H1 (cell line): ENCODE measurements at regions not wholly inside any gene's neighbourhood (a gene's known extent, or its start where the extent isn't known, plus 50 kb on each side); places are given as distances from the start of the nearest gene placed in this dataset.

Experiments
- CTCF ChIA-PET: fragments of 300-600 bp; sonication (Branson Sonifier 250); formaldehyde crosslinking; loops from one replicate; lab custom pipeline; 2021; ENCODE audit not compliant: partially characterized antibody; lab: Charles Lee
- POLR2A ChIA-PET: fragments of 300-600 bp; sonication (Branson Sonifier 250); formaldehyde crosslinking; loops from one replicate; lab custom pipeline; 2021; ENCODE audit warnings: inconsistent platforms; ENCODE audit not compliant: partially characterized antibody; lab: Charles Lee
- DNase-seq, 2 experiments: peaks; one replicate each; pipeline versions ENCODE4 v3.0.0 to v3.0.0-alpha.2; 2010 to 2022; ENCODE audit warnings: low spot score in 2 of 2, low read depth in 1 of 2, mixed read lengths in 1 of 2
- FAIRE-seq: peaks from 2 replicates; lab custom pipeline; 2011; peaks lifted over from hg19 to GRCh38; lab: Jason Lieb, UNC
- H2AFZ ChIP-seq: 2 replicates; pipeline ENCODE4 v1.8.1; 2012; ENCODE audit warnings: low read length, inconsistent platforms
- H2AK5ac ChIP-seq: 2 replicates; pipeline ENCODE4 v1.6.1; 2013; ENCODE audit warnings: low read depth, low read length
- H2BK120ac ChIP-seq: replicated peaks from 2 replicates; pipeline ENCODE3; 2013; ENCODE audit warnings: low read depth, low read length, inconsistent platforms
- H2BK12ac ChIP-seq: 2 replicates; pipeline ENCODE4 v1.6.1; 2013; ENCODE audit warnings: low read depth, low read length
- H2BK15ac ChIP-seq: 2 replicates; pipeline ENCODE4 v1.6.1; 2013; ENCODE audit warnings: low read length
- H2BK20ac ChIP-seq: 2 replicates; pipeline ENCODE4 v1.6.1; 2013; ENCODE audit warnings: low read length
- H2BK5ac ChIP-seq: 2 replicates; pipeline ENCODE4 v1.6.1; 2013; ENCODE audit warnings: low read depth, low read length
- H3K14ac ChIP-seq: 2 replicates; pipeline ENCODE4 v1.6.1; 2013; ENCODE audit warnings: inconsistent platforms; ENCODE audit not compliant: insufficient read length
- H3K18ac ChIP-seq: 2 replicates; pipeline ENCODE4 v1.6.1; 2013; ENCODE audit warnings: low read length; ENCODE audit errors: extremely low read depth
- H3K23ac ChIP-seq: 2 replicates; pipeline ENCODE4 v1.6.1; 2013; ENCODE audit warnings: inconsistent platforms; ENCODE audit not compliant: insufficient read length
- H3K23me2 ChIP-seq: 2 replicates; pipeline ENCODE4 v1.6.1; 2013; ENCODE audit warnings: low read depth, low read length
- H3K27ac ChIP-seq: 2 replicates; pipeline ENCODE4 v1.6.1; 2011; ENCODE audit warnings: low read depth, low read length, inconsistent platforms
- H3K27me3 ChIP-seq, 4 experiments: replicated peaks in 1 of 4; 1 replicate in 1 of 4; 2 replicates in 3 of 4; pipeline versions ENCODE4 v1.6.1 to v1.8.1; 2011 to 2013; ENCODE audit warnings: low read length in 3 of 4, mild to moderate bottlenecking in 3 of 4, inconsistent platforms in 2 of 4, mixed read lengths in 2 of 4, moderate library complexity in 1 of 4; ENCODE audit not compliant: control insufficient read depth in 3 of 4, insufficient read depth in 3 of 4; ENCODE audit errors: extremely low read depth in 1 of 4
- H3K36me3 ChIP-seq, 4 experiments: 2 replicates each; pipeline versions ENCODE4 v1.6.1 to v1.8.1; 2011 to 2013; ENCODE audit warnings: mild to moderate bottlenecking in 4 of 4, low read length in 3 of 4, moderate library complexity in 2 of 4, control low read depth in 1 of 4, inconsistent platforms in 1 of 4; ENCODE audit not compliant: insufficient read depth in 4 of 4, control insufficient read depth in 2 of 4
- H3K4ac ChIP-seq: replicated peaks from 2 replicates; pipeline ENCODE3; 2013; ENCODE audit warnings: low read length, low read depth, mixed read lengths, inconsistent platforms; ENCODE audit not compliant: insufficient read length
- H3K4me1 ChIP-seq, 4 experiments: replicated peaks in 1 of 4; 1 replicate in 1 of 4; 2 replicates in 3 of 4; pipeline versions ENCODE4 v1.6.1 to v1.8.1; 2011 to 2013; ENCODE audit warnings: low read length in 3 of 4, inconsistent platforms in 2 of 4, mixed read lengths in 1 of 4; ENCODE audit not compliant: insufficient read depth in 4 of 4, control insufficient read depth in 3 of 4
- H3K4me2 ChIP-seq, 2 experiments: 2 replicates each; pipeline versions ENCODE4 v1.6.1 to v1.8.1; 2011 to 2013; ENCODE audit warnings: low read depth in 2 of 2, low read length in 2 of 2, control low read depth in 1 of 2, inconsistent platforms in 1 of 2, mild to moderate bottlenecking in 1 of 2; ENCODE audit not compliant: insufficient read depth in 1 of 2
- H3K4me3 ChIP-seq, 4 experiments: fragments of 200-600, 300-600 bp in 1 of 4; sonication (generic), shearing (Covaris generic), sonication (Bioruptor Twin) in 1 of 4; 2 replicates each; pipeline versions ENCODE4 v1.5.1 to v1.8.1; 2011 to 2016; ENCODE audit warnings: low read length in 4 of 4, low read depth in 3 of 4, control low read depth in 2 of 4, inconsistent platforms in 2 of 4, mild to moderate bottlenecking in 2 of 4, mixed read lengths in 1 of 4, moderate library complexity in 1 of 4; ENCODE audit not compliant: insufficient read depth in 2 of 4; ENCODE audit errors: extremely low read depth in 1 of 4
- H3K56ac ChIP-seq: replicated peaks from 2 replicates; pipeline ENCODE3; 2013; ENCODE audit warnings: low read depth, mild to moderate bottlenecking, mixed read lengths, low read length, inconsistent platforms; ENCODE audit not compliant: insufficient read length
- H3K79me1 ChIP-seq: 2 replicates; pipeline ENCODE4 v1.6.1; 2013; ENCODE audit warnings: low read depth, low read length, control low read depth
- H3K79me2 ChIP-seq, 2 experiments: 2 replicates each; pipeline versions ENCODE4 v1.6.1 to v1.8.1; 2012 to 2013; ENCODE audit warnings: low read length in 2 of 2, mild to moderate bottlenecking in 2 of 2, inconsistent platforms in 1 of 2; ENCODE audit not compliant: insufficient read depth in 2 of 2, control insufficient read depth in 1 of 2
- H3K9ac ChIP-seq, 4 experiments: replicated peaks in 1 of 4; 1 replicate in 1 of 4; 2 replicates in 3 of 4; pipeline versions ENCODE4 v1.6.1 to v1.8.1; 2011 to 2013; ENCODE audit warnings: low read depth in 3 of 4, low read length in 3 of 4, control low read depth in 2 of 4, mild to moderate bottlenecking in 2 of 4, moderate library complexity in 2 of 4, inconsistent platforms in 1 of 4; ENCODE audit errors: extremely low read depth in 1 of 4
- H3K9me3 ChIP-seq, 2 experiments: 2 replicates each; pipeline versions ENCODE4 v1.6.1 to v1.8.1; 2012 to 2013; ENCODE audit warnings: mild to moderate bottlenecking in 2 of 2, moderate library complexity in 2 of 2, control low read depth in 1 of 2, inconsistent platforms in 1 of 2, low read depth in 1 of 2, low read length in 1 of 2, mixed read lengths in 1 of 2; ENCODE audit not compliant: insufficient read depth in 2 of 2
- H4K20me1 ChIP-seq, 2 experiments: replicated peaks in 1 of 2; 2 replicates each; pipeline versions ENCODE3 to v1.8.1; 2011 to 2013; ENCODE audit warnings: inconsistent platforms in 2 of 2, low read length in 2 of 2, mild to moderate bottlenecking in 1 of 2; ENCODE audit not compliant: insufficient read depth in 2 of 2, control insufficient read depth in 1 of 2
- H4K5ac ChIP-seq: 2 replicates; pipeline ENCODE4 v1.6.1; 2013; ENCODE audit warnings: low read length, low read depth, mixed read lengths, inconsistent platforms; ENCODE audit not compliant: insufficient read length
- H4K8ac ChIP-seq: 2 replicates; pipeline ENCODE4 v1.8.0; 2013; ENCODE audit warnings: mild to moderate bottlenecking, moderate library complexity, low read length, inconsistent platforms; ENCODE audit not compliant: insufficient read depth; ENCODE audit errors: extremely low read depth
- H4K91ac ChIP-seq: replicated peaks from 2 replicates; pipeline ENCODE3; 2013; ENCODE audit warnings: low read length, mixed read lengths, inconsistent platforms; ENCODE audit not compliant: insufficient read length
- CTBP2 ChIP-seq: IDR thresholded peaks from 2 replicates; pipeline ENCODE4 v1.7.0; 2011; ENCODE audit warnings: borderline replicate concordance, mild to moderate bottlenecking, moderate library complexity, mixed read lengths, low read length; ENCODE audit not compliant: insufficient read depth, insufficient read length
- RBBP5 ChIP-seq: IDR thresholded peaks from 2 replicates; pipeline ENCODE4 v1.7.1; 2012; ENCODE audit warnings: low read depth, mild to moderate bottlenecking, inconsistent platforms, low read length, moderate library complexity, borderline replicate concordance
- RNF2 ChIP-seq: fragments of 200-900, 300-1000 bp; sonication (generic); IDR thresholded peaks from 2 replicates; pipeline ENCODE4 v1.7.1; 2016; ENCODE audit warnings: borderline replicate concordance, low read depth, mild to moderate bottlenecking, antibody characterized with exemption, low read length; ENCODE audit not compliant: poor library complexity, severe bottlenecking; ENCODE audit errors: missing control alignments
- SP2 ChIP-seq: IDR thresholded peaks from 2 replicates; pipeline ENCODE4 v1.6.1; 2012; ENCODE audit warnings: mild to moderate bottlenecking, low read length, inconsistent platforms
- TEAD4 ChIP-seq: IDR thresholded peaks from 2 replicates; pipeline ENCODE4 v1.6.1; 2012; ENCODE audit warnings: low read depth, low read length, inconsistent platforms, mixed read lengths
- WGBS, 2 experiments: shearing (Covaris generic) in 1 of 2; methylation state at CpG; one replicate each; pipeline versions ENCODE4 v1.1.6 to v1.1.7; 2013 to 2015; ENCODE audit warnings: low lambda C conversion rate in 2 of 2, mixed read lengths in 2 of 2, inconsistent platforms in 1 of 2, low coverage in 1 of 2, missing lambda C conversion rate in 1 of 2; ENCODE audit not compliant: insufficient replicate concordance in 2 of 2, insufficient coverage in 1 of 2, insufficient read length in 1 of 2; ENCODE audit errors: extremely low coverage in 1 of 2, missing lambda C conversion rate in 1 of 2; 5-methylcytosine and 5-hydroxymethylcytosine counted together

- Histone ChIP-seq H2BK5ac (no peak overlapping the region), H2AK5ac (no peak overlapping the region), H3K4ac (no peak overlapping the region), H4K91ac (no peak overlapping the region), H4K5ac (no peak overlapping the region), H3K4me2 (no peak overlapping the region), H3K56ac (no peak overlapping the region), H3K9ac (no peak overlapping the region), H2BK120ac (no peak overlapping the region), H2AFZ (no peak overlapping the region), H3K36me3 (no peaks in the 10 kb centered on the region), H3K9me3 (no peaks in the 10 kb centered on the region), H4K8ac (no peak overlapping the region), H3K4me1 (peaks cover 0 to 3% (median 0%) of the 10 kb centered on the region in 4 experiments; a peak in 1 of 7 replicates), H3K79me1 (no peaks in the 10 kb centered on the region), H3K27me3 (peaks cover 0 to 3% (median under 1%) of the 10 kb centered on the region in 4 experiments; a peak in 1 of 7 replicates), H3K79me2 (no peaks in the 10 kb centered on the region), H3K27ac (no peak overlapping the region), H3K14ac (no peak overlapping the region), H3K4me3 (no peak overlapping the region), H4K20me1 (no peaks in the 10 kb centered on the region), H3K23me2 (no peaks in the 10 kb centered on the region), H2BK20ac (no peak overlapping the region), H3K23ac (no peak overlapping the region), H3K18ac (no peak overlapping the region), H2BK12ac (no peak overlapping the region), H2BK15ac (no peak overlapping the region)
- CTCF ChIA-PET: no interaction called here
- 87% methylated on average over 5 of the region's 5 CpGs; no CpG with 5 or more reads in 1 of the 2 experiments for WGBS, 2 experiments
- POLR2A ChIA-PET: no interaction called here
- DNase-seq (no peak), FAIRE-seq (no peak)
- TF ChIP-seq TEAD4 (no peak), CTBP2 (no peak), SP2 (no peak), RNF2 (no peak), RBBP5 (no peak)
Measured at GRCh38 chr1:14061722-14062121, 361.7 kb downstream of the PRDM2 start.
